Neural cell (in vitro differentiated cells): ENCODE measurements at regions not wholly inside any gene's neighbourhood (a gene's known extent, or its start where the extent isn't known, plus 50 kb on each side); places are given as distances from the start of the nearest gene placed in this dataset.

Source experiments
- H2AFZ ChIP-seq: fragments of 200-600, 300-800 bp; sonication (generic), shearing (Covaris generic); 2 replicates; pipeline ENCODE4 v1.6.0; 2014; ENCODE audit warnings: low read depth, mild to moderate bottlenecking, antibody characterized with exemption, low read length, moderate library complexity
- H3F3A ChIP-seq: fragments of 200-600 bp; shearing (Covaris generic); 2 replicates; pipeline ENCODE4 v1.6.1; 2016; ENCODE audit warnings: mild to moderate bottlenecking, moderate library complexity, mixed read lengths, antibody characterized with exemption, low read length; ENCODE audit not compliant: insufficient read depth, poor library complexity, severe bottlenecking
- H3K27ac ChIP-seq: fragments of 200-600, 300-800 bp; sonication (generic), shearing (Covaris generic); 2 replicates; pipeline ENCODE4 v1.5.1; 2014; ENCODE audit warnings: mild to moderate bottlenecking, low read length, moderate library complexity
- H3K27me3 ChIP-seq: fragments of 300-800, 200-600 bp; sonication (generic), shearing (Covaris generic); 2 replicates; pipeline ENCODE4 v1.6.0; 2014; ENCODE audit warnings: mild to moderate bottlenecking, low read depth, low read length, moderate library complexity; ENCODE audit not compliant: insufficient read depth
- H3K36me3 ChIP-seq: fragments of 300-800, 200-600 bp; sonication (generic), shearing (Covaris generic); 2 replicates; pipeline ENCODE4 v1.5.1; 2014; ENCODE audit warnings: mild to moderate bottlenecking, antibody characterized with exemption, low read length, moderate library complexity; ENCODE audit not compliant: insufficient read depth
- H3K4me2 ChIP-seq: fragments of 300-800, 200-600 bp; sonication (generic), shearing (Covaris generic); 2 replicates; pipeline ENCODE4 v1.6.0; 2014; ENCODE audit warnings: mild to moderate bottlenecking, low read length
- H3K4me3 ChIP-seq: fragments of 300-800, 200-600 bp; sonication (generic), shearing (Covaris generic); 2 replicates; pipeline ENCODE4 v1.5.1; 2014; ENCODE audit warnings: mild to moderate bottlenecking, low read length, moderate library complexity
- H3K79me2 ChIP-seq: fragments of 200-600 bp; shearing (Covaris generic); replicated peaks from 2 replicates; pipeline ENCODE4 v1.6.0; 2014; ENCODE audit warnings: mild to moderate bottlenecking, low read length, moderate library complexity; ENCODE audit not compliant: insufficient read depth
- H3K9ac ChIP-seq: fragments of 300-800, 200-600 bp; sonication (generic), shearing (Covaris generic); 2 replicates; pipeline ENCODE4 v1.6.1; 2016; ENCODE audit warnings: mild to moderate bottlenecking, low read length, mixed read lengths
- H3K9me2 ChIP-seq: fragments of 200-600 bp; shearing (Covaris generic); 2 replicates; pipeline ENCODE4 v1.6.1; 2016; ENCODE audit warnings: mild to moderate bottlenecking, low read length, mixed read lengths; ENCODE audit not compliant: insufficient read depth
- H3K9me3 ChIP-seq: fragments of 200-600, 300-800 bp; sonication (generic), shearing (Covaris generic); 2 replicates; pipeline ENCODE4 v1.6.1; 2016; ENCODE audit warnings: mild to moderate bottlenecking, mixed run types, low read length, moderate library complexity, mixed read lengths
- H4K20me1 ChIP-seq: fragments of 200-600 bp; shearing (Covaris generic); 2 replicates; pipeline ENCODE4 v1.6.1; 2016; ENCODE audit warnings: mild to moderate bottlenecking, mixed run types; ENCODE audit not compliant: insufficient read depth
- EP300 ChIP-seq: fragments of 450-650 bp; conservative IDR thresholded peaks from 2 replicates; pipeline ENCODE4 v1.6.1; 2014; ENCODE audit warnings: antibody characterized with exemption, mild to moderate bottlenecking, moderate library complexity; ENCODE audit not compliant: poor library complexity, severe bottlenecking
- EZH2 ChIP-seq: fragments of 200-600, 300-800 bp; shearing (Covaris generic), sonication (generic); IDR thresholded peaks from 2 replicates; pipeline ENCODE4 v1.6.1; 2014; ENCODE audit warnings: antibody characterized with exemption, low read length, borderline replicate concordance, mild to moderate bottlenecking; ENCODE audit not compliant: insufficient read depth, poor library complexity, severe bottlenecking
- MXI1 ChIP-seq: fragments of 450-650 bp; conservative IDR thresholded peaks from 2 replicates; pipeline ENCODE4 v1.6.1; 2014; ENCODE audit warnings: antibody characterized with exemption, mild to moderate bottlenecking; ENCODE audit not compliant: poor library complexity, severe bottlenecking
- POLR2AphosphoS5 ChIP-seq: IDR thresholded peaks from 2 replicates; pipeline ENCODE4 v1.6.1; 2012
- RAD21 ChIP-seq: fragments of 450-650 bp; conservative IDR thresholded peaks from 2 replicates; pipeline ENCODE4 v1.6.1; 2014; ENCODE audit warnings: antibody characterized with exemption, mild to moderate bottlenecking, moderate library complexity
- SMC3 ChIP-seq: fragments of 450-650 bp; conservative IDR thresholded peaks from 2 replicates; pipeline ENCODE4 v1.6.1; 2014; ENCODE audit warnings: antibody characterized with exemption, mild to moderate bottlenecking, moderate library complexity; ENCODE audit not compliant: poor library complexity
- TAF1 ChIP-seq: IDR thresholded peaks from 2 replicates; pipeline ENCODE4 v1.6.1; 2012; ENCODE audit warnings: low read depth
- TF ChIP-seq, protein P1 (sequence below): fragments of 450-650 bp; IDR thresholded peaks from 2 replicates; pipeline ENCODE4 v1.5.1; 2014; ENCODE audit warnings: antibody characterized with exemption, mild to moderate bottlenecking, moderate library complexity; ENCODE audit not compliant: poor library complexity, severe bottlenecking
- TF ChIP-seq, protein P2 (sequence below): IDR thresholded peaks from 2 replicates; pipeline ENCODE4 v1.6.1; 2012; ENCODE audit warnings: borderline replicate concordance

DNA sequence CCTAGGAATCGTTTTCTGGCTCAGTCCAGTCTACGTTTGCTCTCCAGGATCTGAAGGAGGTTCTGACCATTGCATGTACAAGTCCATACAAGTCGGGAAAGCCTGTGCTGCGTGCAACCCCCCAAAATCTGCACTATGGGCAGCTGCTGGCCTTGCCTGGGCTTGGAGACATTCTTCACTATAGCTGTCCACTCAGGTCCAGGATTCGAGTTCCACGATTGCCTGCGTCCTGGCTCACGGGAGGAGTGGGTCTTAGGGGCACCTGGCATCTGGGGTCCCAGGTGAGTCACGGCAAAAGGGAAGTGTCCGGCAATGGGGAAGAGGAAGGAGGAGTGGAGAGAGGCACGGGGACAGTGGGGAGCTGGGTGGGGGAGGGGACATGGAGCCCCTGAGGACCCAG, 563.0 kb downstream of the BRD1 start:
- Histone ChIP-seq H3K9me3 (no peaks in the 10 kb centered on the region), H3K27me3 (no peaks in the 10 kb centered on the region), H3K79me2 (no peaks in the 10 kb centered on the region), H2AFZ (no peak overlapping the region), H3K36me3 (no peaks in the 10 kb centered on the region), H3K4me2 (no peak overlapping the region), H3K9ac (no peak overlapping the region), H3F3A (no peaks in the 10 kb centered on the region), H3K9me2 (no peaks in the 10 kb centered on the region), H4K20me1 (no peaks in the 10 kb centered on the region), H3K4me3 (no peak overlapping the region), H3K27ac (no peak overlapping the region)
- TF ChIP-seq RAD21: no peak
- no peak for TF ChIP-seq MXI1
- TF ChIP-seq, protein P1, sequence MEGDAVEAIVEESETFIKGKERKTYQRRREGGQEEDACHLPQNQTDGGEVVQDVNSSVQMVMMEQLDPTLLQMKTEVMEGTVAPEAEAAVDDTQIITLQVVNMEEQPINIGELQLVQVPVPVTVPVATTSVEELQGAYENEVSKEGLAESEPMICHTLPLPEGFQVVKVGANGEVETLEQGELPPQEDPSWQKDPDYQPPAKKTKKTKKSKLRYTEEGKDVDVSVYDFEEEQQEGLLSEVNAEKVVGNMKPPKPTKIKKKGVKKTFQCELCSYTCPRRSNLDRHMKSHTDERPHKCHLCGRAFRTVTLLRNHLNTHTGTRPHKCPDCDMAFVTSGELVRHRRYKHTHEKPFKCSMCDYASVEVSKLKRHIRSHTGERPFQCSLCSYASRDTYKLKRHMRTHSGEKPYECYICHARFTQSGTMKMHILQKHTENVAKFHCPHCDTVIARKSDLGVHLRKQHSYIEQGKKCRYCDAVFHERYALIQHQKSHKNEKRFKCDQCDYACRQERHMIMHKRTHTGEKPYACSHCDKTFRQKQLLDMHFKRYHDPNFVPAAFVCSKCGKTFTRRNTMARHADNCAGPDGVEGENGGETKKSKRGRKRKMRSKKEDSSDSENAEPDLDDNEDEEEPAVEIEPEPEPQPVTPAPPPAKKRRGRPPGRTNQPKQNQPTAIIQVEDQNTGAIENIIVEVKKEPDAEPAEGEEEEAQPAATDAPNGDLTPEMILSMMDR: no peak
- TF ChIP-seq POLR2AphosphoS5: no peak
- no peak for TF ChIP-seq TAF1
- TF ChIP-seq SMC3: no peak
- TF ChIP-seq EZH2: no peak
- no peak for TF ChIP-seq EP300
- TF ChIP-seq, protein P2, sequence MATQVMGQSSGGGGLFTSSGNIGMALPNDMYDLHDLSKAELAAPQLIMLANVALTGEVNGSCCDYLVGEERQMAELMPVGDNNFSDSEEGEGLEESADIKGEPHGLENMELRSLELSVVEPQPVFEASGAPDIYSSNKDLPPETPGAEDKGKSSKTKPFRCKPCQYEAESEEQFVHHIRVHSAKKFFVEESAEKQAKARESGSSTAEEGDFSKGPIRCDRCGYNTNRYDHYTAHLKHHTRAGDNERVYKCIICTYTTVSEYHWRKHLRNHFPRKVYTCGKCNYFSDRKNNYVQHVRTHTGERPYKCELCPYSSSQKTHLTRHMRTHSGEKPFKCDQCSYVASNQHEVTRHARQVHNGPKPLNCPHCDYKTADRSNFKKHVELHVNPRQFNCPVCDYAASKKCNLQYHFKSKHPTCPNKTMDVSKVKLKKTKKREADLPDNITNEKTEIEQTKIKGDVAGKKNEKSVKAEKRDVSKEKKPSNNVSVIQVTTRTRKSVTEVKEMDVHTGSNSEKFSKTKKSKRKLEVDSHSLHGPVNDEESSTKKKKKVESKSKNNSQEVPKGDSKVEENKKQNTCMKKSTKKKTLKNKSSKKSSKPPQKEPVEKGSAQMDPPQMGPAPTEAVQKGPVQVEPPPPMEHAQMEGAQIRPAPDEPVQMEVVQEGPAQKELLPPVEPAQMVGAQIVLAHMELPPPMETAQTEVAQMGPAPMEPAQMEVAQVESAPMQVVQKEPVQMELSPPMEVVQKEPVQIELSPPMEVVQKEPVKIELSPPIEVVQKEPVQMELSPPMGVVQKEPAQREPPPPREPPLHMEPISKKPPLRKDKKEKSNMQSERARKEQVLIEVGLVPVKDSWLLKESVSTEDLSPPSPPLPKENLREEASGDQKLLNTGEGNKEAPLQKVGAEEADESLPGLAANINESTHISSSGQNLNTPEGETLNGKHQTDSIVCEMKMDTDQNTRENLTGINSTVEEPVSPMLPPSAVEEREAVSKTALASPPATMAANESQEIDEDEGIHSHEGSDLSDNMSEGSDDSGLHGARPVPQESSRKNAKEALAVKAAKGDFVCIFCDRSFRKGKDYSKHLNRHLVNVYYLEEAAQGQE: no peak

- Histone ChIP-seq H3K4me2 (no peak overlapping the region), H3K27me3 (no peaks in the 10 kb centered on the region), H3F3A (no peaks in the 10 kb centered on the region), H3K36me3 (no peaks in the 10 kb centered on the region), H3K4me3 (no peak overlapping the region), H3K9ac (no peak overlapping the region), H3K79me2 (no peaks in the 10 kb centered on the region), H2AFZ (no peak overlapping the region), H3K9me3 (no peaks in the 10 kb centered on the region), H3K9me2 (no peaks in the 10 kb centered on the region), H3K27ac (no peak overlapping the region), H4K20me1 (no peaks in the 10 kb centered on the region)
- no peak for TF ChIP-seq SMC3
- TF ChIP-seq, protein P1: no peak
- TF ChIP-seq MXI1: no peak
- no peak for TF ChIP-seq POLR2AphosphoS5
- no peak for TF ChIP-seq EZH2
These were observed 564.6 kb downstream of the BRD1 start for GRCh38 chr22:49263101-49263500.
